ENCODE measurements at regions not wholly inside any gene's neighbourhood (a gene's known extent, or its start where the extent isn't known, plus 50 kb on each side); places are given as distances from the start of the nearest gene placed in this dataset.

- no peak overlapping the region for H3K27ac ChIP-seq
- TF ChIP-seq, protein P1, sequence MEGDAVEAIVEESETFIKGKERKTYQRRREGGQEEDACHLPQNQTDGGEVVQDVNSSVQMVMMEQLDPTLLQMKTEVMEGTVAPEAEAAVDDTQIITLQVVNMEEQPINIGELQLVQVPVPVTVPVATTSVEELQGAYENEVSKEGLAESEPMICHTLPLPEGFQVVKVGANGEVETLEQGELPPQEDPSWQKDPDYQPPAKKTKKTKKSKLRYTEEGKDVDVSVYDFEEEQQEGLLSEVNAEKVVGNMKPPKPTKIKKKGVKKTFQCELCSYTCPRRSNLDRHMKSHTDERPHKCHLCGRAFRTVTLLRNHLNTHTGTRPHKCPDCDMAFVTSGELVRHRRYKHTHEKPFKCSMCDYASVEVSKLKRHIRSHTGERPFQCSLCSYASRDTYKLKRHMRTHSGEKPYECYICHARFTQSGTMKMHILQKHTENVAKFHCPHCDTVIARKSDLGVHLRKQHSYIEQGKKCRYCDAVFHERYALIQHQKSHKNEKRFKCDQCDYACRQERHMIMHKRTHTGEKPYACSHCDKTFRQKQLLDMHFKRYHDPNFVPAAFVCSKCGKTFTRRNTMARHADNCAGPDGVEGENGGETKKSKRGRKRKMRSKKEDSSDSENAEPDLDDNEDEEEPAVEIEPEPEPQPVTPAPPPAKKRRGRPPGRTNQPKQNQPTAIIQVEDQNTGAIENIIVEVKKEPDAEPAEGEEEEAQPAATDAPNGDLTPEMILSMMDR (conservative IDR thresholded peaks at IDR 0.05), result no peak
- TF ChIP-seq ZFX (IDR thresholded peaks at IDR 0.05), result no peak
These were observed 666.8 kb upstream of the SETBP1 start for GRCh38 chr18:44013871-44014270.

- TF ChIP-seq ZFX (IDR thresholded peaks at IDR 0.05), result no peak
- TF ChIP-seq, protein P1 (conservative IDR thresholded peaks at IDR 0.05), result no peak
- no peak overlapping the region for H3K27ac ChIP-seq
These were observed 655.3 kb upstream of the SETBP1 start for GRCh38 chr18:44025421-44025820.

- no peak for TF ChIP-seq ZFX (IDR thresholded peaks at IDR 0.05)
- TF ChIP-seq, protein P1 (conservative IDR thresholded peaks at IDR 0.05), result no peak
- H3K27ac ChIP-seq, result no peak overlapping the region
These were observed 652.6 kb upstream of the SETBP1 start for GRCh38 chr18:44028109-44028508.

DNA sequence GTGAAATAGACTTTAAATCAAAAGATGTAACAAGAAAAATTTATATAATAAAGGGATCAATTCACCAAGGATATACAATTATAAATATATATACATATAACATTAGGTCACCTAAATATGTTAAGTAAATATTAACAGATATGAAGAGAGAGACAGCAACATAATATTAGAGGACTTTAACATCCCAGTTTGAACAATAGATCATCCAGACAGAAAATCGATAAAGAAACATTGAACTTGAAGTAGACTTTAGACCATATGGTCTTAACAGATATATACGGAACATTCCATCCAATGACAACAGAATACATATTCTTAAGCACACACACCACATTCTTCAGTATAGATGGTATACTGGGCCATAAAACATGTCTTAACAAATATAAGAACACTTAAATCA lies 649.6 kb upstream of the SETBP1 start:
- H3K27ac ChIP-seq, result no peak overlapping the region
- no peak for TF ChIP-seq ZFX (IDR thresholded peaks at IDR 0.05)
- TF ChIP-seq, protein P1 (conservative IDR thresholded peaks at IDR 0.05), result no peak

- TF ChIP-seq, protein P1 (conservative IDR thresholded peaks at IDR 0.05), result no peak
- TF ChIP-seq ZFX (IDR thresholded peaks at IDR 0.05), result no peak
- H3K27ac ChIP-seq, result no peak overlapping the region
These were observed 647.5 kb upstream of the SETBP1 start for GRCh38 chr18:44033144-44033701.

DNA sequence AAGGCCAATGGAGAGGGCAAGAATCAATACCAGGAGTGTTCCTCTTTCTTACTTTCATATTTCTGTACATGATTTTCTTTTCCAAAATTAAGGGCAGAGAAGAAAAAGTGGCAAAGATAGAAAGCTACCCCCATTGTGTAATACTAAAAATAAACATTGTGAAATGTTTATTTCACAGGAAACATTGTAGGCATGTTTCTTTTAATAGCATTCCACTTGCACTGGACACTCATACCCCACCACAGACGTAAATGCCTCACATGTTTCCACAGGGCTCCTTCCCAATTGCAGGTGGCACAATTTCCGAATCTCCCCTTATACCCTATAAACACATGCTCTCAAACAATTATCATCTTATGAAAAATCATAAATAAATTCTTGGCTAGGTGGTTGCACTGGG lies 645.1 kb upstream of the SETBP1 start:
- no peak overlapping the region for H3K27ac ChIP-seq
- TF ChIP-seq ZFX (IDR thresholded peaks at IDR 0.05), result no peak
- TF ChIP-seq, protein P1 (conservative IDR thresholded peaks at IDR 0.05), result no peak

DNA sequence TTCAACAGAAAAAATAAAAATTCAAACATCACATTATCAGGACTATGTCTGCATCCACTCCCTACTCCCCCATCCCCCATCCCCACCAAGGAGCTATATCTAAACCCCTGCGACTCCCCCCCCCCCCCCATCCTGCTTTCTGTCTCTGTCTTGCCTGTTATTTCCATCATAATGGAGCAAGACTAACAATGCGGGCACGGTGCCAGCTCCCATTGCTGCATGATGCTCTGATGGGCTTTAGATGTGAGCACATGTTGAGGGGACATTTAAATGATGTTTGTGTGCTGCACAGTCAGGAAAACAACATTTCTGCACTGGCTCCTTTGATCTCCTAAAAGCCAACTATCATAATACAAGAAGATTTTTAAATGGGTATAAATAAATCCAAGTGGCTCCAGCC lies 644.2 kb upstream of the SETBP1 start:
- TF ChIP-seq, protein P1 (conservative IDR thresholded peaks at IDR 0.05), result no peak
- TF ChIP-seq ZFX (IDR thresholded peaks at IDR 0.05), result no peak
- H3K27ac ChIP-seq, result no peak overlapping the region
